ENCODE measurements at regions not wholly inside any gene's neighbourhood (a gene's known extent, or its start where the extent isn't known, plus 50 kb on each side); places are given as distances from the start of the nearest gene placed in this dataset.

DNA sequence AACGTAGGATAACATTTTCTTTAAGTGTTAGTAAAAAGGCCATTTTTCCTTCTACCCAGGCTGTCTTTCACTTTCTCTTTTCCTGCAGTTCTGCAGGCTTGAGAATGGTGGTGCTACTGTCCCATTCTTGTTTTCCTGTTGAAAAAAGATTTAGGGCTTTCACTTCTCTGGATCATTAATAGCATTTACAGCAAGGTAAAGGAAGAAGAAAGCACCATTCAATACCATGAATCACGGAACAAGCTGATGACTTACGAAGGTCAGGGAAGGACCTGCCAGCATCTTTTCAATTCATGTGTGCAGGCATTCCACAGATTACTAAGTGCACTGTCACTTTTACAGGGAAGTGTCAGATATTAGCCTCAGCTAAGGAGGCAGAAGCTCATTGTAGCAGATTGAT lies 292.8 kb downstream of the YTHDC2 start:
- peak; percentile 42 for DNase-seq

DNA sequence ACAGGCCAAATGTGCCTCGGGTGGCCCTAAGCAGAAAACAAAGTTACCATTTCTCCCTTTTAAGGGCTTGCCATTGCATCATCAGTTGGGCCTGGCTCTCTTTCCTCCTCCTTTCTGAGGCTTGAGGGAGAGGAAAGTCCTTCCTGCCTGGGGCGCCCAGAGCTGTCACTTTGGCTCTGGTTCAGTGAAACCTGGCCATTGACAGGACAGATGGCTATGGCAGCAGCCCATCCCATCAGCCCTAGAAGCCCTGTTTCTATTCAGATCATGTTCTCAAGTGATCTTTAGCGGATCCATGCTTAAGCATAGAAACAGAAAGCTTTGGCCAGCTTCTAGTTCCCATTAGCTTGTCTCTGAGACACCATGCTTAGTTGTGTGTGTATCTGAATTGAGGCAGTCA lies 293.4 kb downstream of the YTHDC2 start:
- no peak for DNase-seq

DNA sequence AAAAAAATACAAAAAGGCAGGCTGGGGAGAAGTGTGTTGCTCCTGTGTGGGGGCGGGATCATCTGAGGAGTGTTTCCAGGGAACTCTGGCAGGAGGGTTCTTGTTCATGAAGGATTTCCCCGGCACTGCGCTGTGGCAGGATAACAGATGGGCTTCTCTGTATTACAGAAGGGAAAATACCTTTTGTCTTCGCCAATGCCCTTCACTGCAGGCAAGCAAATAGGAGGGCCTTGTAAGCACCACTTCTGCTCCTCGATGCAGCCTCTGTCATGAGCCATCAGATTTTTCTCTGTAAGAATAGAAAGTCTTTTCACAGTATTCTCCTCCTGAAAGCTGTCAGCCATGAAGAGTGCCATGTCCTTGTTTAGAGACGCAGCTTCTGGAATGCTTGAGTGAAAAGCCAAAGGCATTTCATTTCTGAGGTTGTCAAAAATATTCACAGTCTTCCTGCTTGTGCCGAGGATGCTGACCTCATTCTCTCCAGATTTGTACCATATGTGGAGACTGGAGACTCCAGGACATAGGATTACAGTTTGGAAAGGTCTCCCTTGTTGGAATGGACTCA lies 294.0 kb downstream of the YTHDC2 start:
- DNase-seq, result no peak

DNA sequence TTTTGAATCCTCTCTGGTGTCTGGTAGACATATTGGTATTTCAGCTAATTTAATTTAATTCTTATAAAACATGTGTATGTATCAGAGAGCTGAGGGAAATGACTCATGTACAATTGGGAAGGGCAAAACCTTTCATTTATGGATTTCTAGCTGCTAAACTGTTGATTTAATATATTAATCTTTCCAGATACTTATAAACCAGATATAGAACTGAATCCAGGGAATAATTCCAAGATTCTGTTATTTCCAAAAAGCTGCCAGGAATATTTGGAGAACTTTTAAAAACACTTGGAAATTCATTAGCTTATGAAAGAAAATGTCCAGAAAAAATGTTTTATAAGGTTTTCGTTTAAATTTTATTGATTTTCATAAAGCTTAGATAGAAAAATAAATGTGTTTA lies 295.5 kb downstream of the YTHDC2 start:
- DNase-seq, result no peak

DNA sequence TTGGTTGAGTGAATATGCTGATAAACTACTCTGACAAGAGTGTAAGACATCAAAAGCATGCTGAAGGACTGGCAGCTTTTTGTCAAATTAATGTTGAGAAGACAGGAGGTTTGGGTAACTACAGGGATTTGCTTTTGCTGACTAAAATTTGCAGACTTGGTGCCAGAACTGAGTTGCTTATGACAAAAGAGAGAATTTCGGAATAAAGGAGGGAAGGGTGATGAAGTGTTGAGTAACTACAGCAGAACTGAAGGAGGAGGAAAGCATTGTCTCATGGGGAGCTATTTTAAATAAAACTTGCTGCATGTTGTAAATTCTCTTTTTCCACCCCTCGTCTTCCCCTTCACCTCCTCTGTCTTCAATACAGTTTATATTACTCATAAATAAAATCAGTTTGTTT lies 296.1 kb downstream of the YTHDC2 start:
- DNase-seq, result no peak

DNA sequence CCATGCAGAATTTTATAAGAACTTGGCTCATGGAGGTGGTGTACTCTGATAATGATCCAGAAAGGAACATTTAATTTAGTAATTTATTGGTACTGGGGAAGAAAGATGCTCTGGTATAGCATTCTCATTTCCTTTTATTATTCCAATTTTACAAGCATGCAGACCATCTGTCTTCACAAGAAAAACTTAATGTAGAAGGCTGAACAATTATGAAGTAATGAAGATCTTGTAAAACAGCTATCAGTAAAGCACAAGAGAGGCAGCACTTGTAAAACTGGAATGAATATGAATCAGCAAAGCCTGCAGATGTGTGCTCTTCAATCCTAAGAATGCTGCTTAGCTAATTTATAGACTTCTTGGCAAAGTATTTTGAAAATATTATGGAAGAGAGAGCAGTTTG lies 300.0 kb downstream of the YTHDC2 start:
- no peak for DNase-seq

DNA sequence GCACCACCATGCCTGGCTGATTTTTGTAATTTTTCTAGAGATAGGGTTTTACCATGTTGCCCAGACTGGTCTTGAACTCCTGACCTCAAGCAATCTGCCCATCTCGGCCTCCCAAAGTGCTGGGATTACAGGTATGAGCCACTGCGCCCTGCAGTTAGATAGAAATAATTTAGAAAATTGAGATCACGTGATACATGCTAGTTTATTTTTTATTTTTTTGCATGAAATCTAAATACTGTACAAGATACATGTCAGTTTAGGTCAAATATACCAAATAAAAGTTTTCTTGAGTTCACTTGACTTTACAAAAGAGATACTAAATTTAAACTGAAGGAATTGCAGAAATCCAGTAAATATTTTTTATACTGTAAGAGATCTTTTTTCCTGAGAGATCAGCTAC lies 304.2 kb downstream of the YTHDC2 start:
- no peak for DNase-seq

DNA sequence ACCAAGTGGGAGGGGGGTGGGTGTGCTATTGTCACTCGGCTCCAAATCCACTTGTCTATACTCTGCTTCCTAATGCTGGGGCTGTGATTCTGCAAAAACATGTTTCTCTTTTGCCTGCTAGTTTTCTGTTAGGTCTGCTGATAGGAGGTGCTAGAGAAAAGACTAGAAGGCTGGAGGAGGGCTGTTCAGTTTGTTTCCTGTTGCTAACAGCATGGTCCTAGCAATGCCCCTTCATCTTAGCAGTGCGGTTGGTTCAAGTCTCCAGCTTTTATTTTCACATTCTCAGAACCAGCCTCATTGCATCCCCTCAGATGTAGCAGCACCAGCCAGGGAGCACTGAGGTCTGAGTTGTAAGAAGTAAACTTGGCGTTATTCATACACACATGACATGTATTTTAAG lies 310.2 kb downstream of the YTHDC2 start:
- DNase-seq, result no peak

DNA sequence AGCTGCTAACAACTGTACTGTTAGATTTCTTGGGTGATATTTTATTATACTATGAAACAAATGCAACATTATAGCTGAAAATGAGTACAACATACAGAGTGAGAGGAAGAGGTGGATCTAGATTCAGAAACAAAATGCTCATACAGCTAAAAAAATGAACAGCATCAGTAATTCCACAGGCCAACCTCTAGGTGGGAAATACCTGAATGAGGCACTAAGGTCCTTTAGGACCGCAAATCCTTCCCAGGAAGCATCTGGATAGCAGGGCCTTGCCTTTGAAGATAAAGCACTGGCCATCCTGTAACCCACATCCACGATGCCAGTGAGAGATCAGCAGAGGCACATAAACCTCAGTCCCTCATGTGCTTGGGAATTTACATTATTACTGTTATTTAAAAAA lies 310.8 kb downstream of the YTHDC2 start:
- no peak for DNase-seq

DNA sequence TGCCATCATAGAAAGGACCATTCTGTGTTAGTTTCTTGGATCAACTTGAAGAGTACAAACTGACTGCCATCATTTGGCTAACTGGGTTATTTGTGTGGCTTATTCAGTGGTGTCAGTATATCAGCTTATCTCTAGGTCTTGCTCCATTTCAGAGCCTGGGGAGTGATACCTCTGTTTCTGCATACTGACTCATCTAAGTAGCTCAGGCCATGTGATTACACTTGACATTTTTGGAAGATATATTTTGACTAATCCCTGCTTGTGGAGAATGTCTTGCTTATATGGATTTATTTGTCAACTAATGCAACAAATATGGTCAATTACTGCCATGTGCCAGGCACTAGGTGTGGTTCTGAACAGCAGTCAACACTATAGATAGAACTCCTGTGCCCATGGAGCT lies 311.7 kb downstream of the YTHDC2 start:
- DNase-seq, result no peak

DNA sequence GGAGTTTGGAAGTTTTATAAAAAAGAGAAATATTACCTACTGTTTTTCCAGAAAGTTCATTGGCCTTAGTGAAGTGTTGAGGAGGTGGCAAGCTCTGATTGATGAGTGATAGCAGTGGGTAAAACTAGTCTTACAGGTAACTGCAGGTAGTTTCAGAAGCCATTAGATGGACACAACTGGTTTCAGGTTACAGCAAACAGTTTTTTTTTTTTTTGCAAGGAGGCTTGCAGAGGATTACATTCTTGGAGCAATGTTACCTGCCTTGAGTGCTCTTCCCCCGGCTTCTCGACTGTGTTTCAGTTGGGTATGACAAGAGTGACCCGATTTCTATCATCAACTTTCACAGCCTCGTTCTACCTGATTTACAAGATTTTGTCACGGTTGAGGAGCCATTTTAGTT lies 333.4 kb downstream of the YTHDC2 start:
- DNase-seq, result no peak

DNA sequence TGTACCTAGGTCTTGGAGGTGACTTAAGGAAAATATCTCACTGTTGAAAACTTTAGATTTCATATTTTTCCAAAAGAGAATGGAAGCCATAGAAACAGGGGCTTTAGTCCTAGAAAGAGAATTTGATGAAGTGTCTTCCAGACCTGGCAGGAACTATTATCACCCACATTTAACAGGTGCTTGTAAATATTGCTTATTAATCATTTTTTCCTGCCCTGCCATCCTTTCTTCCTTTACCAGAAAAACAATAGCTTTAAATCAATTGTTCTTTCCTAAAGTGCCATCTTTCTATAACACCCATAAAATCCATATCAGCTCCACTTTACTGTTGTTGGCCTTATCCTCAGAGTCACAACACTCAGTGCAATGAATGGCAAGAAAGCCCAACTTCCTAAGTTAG lies 350.9 kb downstream of the YTHDC2 start:
- no peak for DNase-seq

DNA sequence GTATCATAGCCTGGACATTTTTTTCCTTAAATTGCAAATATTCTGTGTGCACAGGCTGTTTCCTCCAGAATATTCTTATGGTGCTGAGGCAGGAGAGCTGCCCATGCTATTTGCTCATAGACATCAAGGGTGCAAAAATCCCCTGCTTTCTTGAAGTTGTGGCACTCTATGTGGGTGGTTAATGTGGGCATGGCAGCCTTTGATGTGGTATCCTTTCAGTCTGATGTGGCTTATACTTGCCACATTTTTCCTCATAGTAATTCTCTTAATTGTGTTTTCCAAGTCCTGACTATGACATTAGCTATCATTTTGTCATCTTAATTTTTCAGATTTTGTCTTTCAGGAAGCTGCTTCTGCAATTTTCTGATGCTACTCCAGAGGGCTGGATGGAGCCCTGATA lies 353.3 kb downstream of the YTHDC2 start:
- no peak for DNase-seq

DNA sequence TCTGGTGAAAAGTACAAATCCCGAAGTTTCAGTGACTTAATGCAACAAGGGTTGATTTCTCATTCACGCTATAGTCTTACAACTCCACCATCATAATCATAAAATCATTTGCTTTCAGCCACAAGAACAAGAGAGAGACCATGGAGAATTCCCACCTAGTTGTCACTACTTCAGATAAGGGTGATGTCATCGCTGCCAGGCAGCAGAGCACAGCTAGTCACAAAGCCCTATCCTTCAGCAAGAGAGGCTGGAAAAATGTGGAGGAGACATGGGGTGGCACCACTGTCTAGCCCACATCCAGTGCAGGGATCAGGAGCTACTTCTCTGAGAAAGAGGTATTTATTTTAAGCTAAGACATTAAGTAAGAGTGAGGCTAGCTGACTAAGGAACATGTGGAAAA lies 356.1 kb downstream of the YTHDC2 start:
- no peak for DNase-seq

DNA sequence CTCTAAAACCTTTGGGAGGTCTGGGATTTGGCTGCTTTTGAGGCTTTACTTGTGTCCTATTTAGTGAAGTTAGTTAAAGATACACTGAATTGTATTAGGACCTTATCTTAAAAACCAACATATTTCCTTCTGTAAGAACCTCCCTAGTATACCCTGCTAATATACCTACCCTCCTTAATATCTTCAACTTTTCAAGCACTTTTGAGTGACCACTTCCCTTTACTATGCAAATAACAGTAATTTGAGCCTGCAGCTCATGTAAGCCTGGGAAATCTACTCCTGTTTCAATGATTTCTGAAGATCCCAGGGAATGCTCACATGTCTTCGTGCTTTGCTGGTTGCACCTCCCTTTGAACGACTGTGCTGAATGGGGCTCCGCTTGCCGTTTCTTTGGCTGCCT lies 358.5 kb downstream of the YTHDC2 start:
- DNase-seq, result no peak

DNA sequence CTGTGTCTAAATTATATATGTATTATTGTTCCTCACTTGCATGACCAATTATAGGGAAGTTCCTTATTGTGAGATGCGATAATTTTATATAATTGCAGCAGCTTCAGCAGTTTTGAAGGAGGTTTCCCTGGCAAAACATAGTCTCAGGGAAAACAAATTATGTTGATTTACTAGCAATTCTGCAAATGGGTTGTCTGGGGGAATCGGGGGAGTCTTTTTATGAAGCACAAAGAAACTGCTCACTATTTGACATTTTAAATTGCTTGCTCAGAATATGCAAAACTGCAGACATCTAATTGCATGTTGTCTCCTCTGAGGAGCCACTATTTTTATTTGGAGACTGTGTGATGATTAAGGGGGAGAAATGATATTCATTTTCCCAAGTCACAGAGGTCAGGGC lies 361.6 kb downstream of the YTHDC2 start:
- peak; percentile 76 for DNase-seq

DNA sequence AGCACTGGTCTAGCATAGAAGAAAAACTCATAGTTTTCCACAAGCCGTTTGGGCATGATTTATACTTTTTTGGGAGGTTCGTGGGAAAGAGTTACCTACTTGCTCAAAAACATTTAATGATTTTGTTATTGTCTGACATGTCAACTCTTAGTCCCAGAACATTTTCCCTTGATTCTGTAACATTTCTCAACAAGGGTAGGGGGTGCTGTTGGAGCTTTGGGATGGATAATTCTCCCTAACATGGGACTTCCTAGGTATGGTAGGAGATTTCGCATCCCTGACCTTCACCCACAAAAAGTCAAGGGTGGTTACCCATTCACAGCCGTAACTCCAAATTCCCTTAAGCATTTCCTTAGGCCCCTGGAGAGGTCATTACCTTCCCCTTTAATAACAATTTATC lies 378.0 kb downstream of the YTHDC2 start:
- no peak for DNase-seq

DNA sequence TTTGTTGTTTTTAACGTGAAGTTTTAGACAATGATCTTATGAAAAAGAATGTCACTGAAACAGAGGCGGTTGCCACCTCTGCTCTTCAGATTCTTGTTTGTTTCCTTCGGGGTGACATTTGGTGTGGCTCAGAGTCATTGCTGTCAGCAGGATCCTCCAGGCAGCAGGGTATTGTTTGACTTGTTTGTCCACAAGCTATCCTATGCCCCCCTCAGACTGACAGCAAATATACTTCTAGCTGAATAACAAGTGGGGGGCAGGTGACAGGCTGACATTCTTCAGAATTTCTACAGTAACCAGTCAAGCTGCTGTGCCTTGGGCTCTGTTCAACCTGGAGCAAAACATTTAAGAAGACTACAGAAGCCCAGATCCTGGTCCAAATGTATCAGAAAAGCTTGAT lies 383.3 kb downstream of the YTHDC2 start:
- DNase-seq, result peak; percentile 62

DNA sequence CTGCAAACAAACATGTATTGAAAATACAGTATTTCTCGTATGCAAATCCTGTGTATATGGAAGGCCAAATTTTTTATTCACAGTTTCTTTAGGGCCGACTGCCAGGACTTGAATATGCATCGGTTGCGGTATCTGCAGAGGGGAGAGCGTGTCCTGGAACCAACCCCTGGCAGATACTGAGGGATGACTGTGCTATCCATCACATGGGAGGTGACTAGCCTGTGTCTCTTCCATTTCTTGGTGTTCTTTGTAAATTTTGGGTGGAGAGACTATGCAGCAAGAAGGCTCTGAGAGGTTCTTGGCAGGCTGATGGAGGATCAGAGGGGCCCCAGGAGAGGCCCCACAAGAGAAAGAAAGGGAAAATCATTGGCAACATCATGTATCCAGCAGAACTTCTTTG lies 384.3 kb downstream of the YTHDC2 start:
- DNase-seq, result no peak

DNA sequence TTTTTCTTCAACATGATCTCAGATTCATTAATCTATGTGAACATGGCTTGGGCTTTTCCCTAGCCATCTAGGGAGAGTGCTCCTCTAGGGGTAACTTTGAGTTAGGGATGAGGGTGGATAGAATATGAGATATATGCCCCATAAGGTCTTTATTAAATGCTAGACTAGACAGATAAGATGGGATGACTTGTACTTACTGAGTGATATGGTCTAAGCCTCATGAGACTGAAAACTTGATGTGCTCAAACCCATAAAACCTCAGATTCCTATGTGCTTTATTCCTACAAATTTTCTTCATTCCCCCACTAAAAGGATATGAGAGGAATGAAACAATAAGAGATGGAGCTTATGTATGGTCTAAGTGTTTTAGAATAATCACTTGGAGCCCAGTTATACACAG lies 386.6 kb downstream of the YTHDC2 start:
- DNase-seq, result no peak

DNA sequence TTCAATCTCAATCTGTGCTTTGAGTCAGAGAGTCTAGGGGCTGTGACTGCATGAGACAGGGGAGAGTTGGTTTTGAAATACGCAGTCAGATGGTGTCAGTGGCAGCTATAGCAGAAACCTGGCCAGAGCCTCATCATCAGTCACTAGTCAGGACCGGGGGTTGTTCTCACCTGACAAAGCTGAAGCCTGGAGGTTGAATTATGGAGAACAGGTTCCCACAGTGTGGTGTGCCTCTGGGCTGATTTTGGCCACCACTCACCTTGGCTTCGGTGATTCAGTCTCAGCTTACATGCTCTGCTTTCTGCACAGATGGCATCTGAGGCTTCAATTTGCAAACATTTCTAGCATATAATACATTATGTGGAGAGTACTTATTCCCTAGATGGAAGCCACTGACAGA lies 387.3 kb downstream of the YTHDC2 start:
- no peak for DNase-seq

DNA sequence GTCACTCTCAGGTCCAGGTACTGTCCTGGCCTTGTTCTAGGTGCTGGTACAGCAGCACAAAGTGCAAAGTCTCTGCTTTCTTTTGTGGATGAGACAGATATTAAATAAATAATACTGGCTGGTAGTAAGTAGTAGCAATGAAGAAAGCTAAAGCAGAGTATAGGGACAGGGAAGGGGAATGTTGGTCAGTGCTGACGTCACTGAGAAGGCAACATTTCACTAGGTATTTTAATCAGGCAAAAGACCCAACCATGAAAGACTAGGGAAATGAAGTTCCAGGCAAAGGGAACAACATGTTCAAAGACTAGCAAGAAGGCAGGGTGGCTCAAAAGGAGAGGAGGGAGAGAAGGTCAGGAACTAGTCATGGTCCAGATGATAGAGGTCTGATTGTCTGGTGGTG lies 388.2 kb downstream of the YTHDC2 start:
- no peak for DNase-seq

DNA sequence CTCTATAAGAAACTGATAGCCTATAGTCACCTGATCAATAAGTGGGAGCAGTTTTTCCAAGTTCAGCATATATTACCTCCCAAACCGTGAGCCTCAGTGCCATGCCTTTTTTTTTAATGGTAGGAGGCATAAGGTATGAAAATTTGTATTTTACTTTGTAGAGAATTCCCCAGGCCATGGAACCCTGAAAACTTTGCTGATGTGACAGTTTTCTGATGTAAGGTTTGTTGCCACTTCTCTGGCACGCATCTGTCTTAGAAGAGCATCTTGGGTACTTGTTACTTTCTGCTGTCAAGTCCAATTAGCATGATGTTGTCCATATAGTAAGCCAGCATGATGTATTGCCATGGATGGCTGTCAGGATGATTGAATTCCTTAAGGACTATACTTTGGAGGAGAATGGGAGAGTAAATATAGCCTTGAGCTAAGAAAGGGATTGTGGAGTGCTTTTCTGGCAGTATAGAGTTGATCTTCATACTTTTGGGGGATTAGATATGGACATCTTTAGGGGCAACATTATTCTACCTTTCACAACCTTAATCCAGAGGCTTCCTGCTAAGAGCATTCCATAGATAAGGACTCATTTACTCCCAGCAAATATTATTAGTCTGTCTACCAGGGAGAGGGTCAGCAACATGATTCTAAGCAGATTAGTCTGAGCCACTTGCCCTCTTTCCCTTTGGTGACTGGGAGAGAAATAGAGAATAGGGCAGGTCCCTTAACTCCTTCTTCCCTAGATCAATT lies 389.6 kb downstream of the YTHDC2 start:
- no peak for DNase-seq

DNA sequence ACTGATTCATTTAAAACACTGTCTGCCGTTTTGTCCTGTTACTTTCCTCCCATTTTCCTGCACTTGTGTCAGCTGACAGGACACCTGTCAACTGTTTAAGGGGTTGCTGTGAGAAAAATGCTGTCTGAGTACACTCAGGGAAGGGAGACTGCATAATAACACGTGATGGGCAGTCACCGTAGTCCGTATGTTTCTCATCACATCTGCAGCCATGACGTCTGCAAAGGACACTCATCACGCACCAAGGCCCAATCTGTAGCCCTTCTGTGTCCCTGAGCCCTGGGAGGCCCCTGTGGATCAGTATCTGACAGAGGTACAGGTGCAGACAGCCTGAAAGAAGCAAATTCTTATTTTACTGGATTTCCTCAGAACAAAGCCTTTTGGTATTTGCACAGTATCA lies 396.3 kb downstream of the YTHDC2 start:
- peak; percentile 57 for DNase-seq

DNA sequence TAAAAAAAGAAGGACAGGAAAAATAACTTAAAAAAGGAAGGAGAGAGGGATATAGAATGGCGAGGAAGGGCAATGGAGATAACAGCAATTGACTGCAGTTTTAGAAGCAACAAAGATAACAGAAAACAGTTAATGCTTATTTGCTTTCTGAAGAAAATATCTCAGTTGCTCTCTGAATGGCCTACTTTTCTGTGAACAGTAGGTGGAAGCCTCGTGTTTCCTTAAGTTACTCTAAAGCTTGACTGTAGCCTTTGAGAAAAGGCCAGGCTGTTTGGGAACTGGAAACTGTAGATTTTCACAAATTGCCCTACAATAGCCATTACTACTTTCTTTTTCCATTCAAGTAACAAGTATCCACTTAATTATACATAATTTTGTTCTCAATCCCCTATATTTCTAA lies 404.5 kb downstream of the YTHDC2 start:
- no peak for DNase-seq
